ENCODE measurements at regions not wholly inside any gene's neighbourhood (a gene's known extent, or its start where the extent isn't known, plus 50 kb on each side); places are given as distances from the start of the nearest gene placed in this dataset.

DNA sequence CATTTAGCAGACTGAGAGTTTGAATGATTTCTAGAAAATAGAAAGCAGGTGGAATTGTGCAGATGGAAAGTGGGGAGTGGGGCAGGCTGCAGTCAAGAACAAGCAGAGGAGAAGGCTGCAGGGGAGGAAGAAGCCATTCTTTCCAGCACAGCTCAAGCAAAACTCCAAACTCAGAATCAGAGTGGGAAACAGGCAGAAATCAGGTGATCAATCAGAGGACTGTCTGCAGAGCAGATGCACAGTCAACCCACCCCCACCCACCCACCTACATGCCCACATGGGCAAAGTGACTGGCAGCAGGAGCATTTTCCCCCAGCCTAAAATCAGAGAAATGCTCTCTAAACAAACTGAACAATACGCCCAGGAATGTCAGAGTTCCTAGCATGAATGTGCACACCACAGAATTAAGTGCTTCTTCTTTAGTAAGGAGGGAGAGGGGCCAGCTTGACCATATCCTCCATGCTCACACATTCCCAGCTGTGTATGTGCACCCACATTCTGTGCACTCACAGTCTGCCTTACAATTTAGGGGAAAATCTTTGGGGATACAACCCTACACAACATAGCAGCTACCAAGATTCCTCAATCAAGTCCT, 194.1 kb upstream of the PLEKHA5 start:
- POLR2A ChIA-PET = no interaction called here
- TF ChIP-seq POLR2A (IDR thresholded peaks at IDR 0.05; ENCODE audit: low read depth, low read length) = no peak
- no peak for TF ChIP-seq FOS (IDR thresholded peaks at IDR 0.05; ENCODE audit: borderline replicate concordance, insufficient read depth, low read length)
- TF ChIP-seq MYC (IDR thresholded peaks at IDR 0.05; ENCODE audit: low read depth, low read length) = no peak
- TF ChIP-seq, protein P1, sequence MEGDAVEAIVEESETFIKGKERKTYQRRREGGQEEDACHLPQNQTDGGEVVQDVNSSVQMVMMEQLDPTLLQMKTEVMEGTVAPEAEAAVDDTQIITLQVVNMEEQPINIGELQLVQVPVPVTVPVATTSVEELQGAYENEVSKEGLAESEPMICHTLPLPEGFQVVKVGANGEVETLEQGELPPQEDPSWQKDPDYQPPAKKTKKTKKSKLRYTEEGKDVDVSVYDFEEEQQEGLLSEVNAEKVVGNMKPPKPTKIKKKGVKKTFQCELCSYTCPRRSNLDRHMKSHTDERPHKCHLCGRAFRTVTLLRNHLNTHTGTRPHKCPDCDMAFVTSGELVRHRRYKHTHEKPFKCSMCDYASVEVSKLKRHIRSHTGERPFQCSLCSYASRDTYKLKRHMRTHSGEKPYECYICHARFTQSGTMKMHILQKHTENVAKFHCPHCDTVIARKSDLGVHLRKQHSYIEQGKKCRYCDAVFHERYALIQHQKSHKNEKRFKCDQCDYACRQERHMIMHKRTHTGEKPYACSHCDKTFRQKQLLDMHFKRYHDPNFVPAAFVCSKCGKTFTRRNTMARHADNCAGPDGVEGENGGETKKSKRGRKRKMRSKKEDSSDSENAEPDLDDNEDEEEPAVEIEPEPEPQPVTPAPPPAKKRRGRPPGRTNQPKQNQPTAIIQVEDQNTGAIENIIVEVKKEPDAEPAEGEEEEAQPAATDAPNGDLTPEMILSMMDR (IDR thresholded peaks at IDR 0.05; ENCODE audit: extremely low read depth in 1 of 2, insufficient read depth in 1 of 2, low read depth in 1 of 2, low read length in 2 of 2) = no peak
- no peak for TF ChIP-seq POLR2AphosphoS5 (IDR thresholded peaks at IDR 0.05; ENCODE audit: insufficient read depth, low read depth, low read length)
- TF ChIP-seq JUN (IDR thresholded peaks at IDR 0.05; ENCODE audit: borderline replicate concordance, insufficient read depth, insufficient read length, low read depth) = no peak
- no peak for TF ChIP-seq EZH2 (IDR thresholded peaks at IDR 0.05; ENCODE audit: borderline replicate concordance, low read depth, low read length, severe bottlenecking)
- no peak for TF ChIP-seq GATA2 (IDR thresholded peaks at IDR 0.05; ENCODE audit: insufficient read depth, insufficient read length, low read depth, low read length)
- TF ChIP-seq, protein P2, sequence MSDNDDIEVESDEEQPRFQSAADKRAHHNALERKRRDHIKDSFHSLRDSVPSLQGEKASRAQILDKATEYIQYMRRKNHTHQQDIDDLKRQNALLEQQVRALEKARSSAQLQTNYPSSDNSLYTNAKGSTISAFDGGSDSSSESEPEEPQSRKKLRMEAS (IDR thresholded peaks at IDR 0.05; ENCODE audit: insufficient read depth, insufficient read length) = no peak
- H3K27ac ChIP-seq (ENCODE audit: insufficient read depth, low read depth, low read length) = no peak overlapping the region
- FAIRE-seq (no peak), DNase-seq (ENCODE audit: low read depth, low spot score) (no peak)
- H3K9ac ChIP-seq (replicated peaks; ENCODE audit: extremely low read depth, insufficient read depth, low read length) = no peak overlapping the region
- no peaks in the 10 kb centered on the region for H3K79me2 ChIP-seq (ENCODE audit: control insufficient read depth, insufficient read depth, low read length)
- no TSS peak for BruUV-seq (replicated peaks)
- H3K4me2 ChIP-seq (ENCODE audit: insufficient read depth, low read length) = no peak overlapping the region
- CTCF ChIA-PET = no interaction called here
- H3K9me1 ChIP-seq (replicated peaks; ENCODE audit: control insufficient read depth, extremely low read depth, insufficient read depth, low read length) = no peaks in the 10 kb centered on the region
- H2AFZ ChIP-seq (ENCODE audit: low read depth, low read length) = no peak overlapping the region
- no peaks in the 10 kb centered on the region for H4K20me1 ChIP-seq (replicated peaks; ENCODE audit: control insufficient read depth, extremely low read depth, insufficient read depth, low read length)
- H3K4me1 ChIP-seq (ENCODE audit: control insufficient read depth, extremely low read depth, insufficient read depth, low read length) = no peaks in the 10 kb centered on the region
- no peaks in the 10 kb centered on the region for H3K9me3 ChIP-seq (replicated peaks; ENCODE audit: control insufficient read depth, insufficient read depth, low read length)
- dilution Hi-C loops (cut with MboI; ENCODE audit: extremely low pct_ligation_motif_present, low sequenced_read_pairs) = no loop called here
- no peak overlapping the region for H3K4me3 ChIP-seq (replicated peaks in 1 of 3; ENCODE audit: insufficient read depth in 1 of 3, low read depth in 1 of 3, low read length in 3 of 3)
- intact Hi-C loops (cut with micrococcal nuclease) = no loop called here
- H3K36me3 ChIP-seq (ENCODE audit: control insufficient read depth in 2 of 2, extremely low read depth in 1 of 2, insufficient read depth in 2 of 2, low read length in 2 of 2) = no peaks in the 10 kb centered on the region
- no peaks in the 10 kb centered on the region for H3K27me3 ChIP-seq (ENCODE audit: control insufficient read depth in 2 of 2, insufficient read depth in 2 of 2, low read length in 2 of 2)
